ENCODE measurements at regions not wholly inside any gene's neighbourhood (a gene's known extent, or its start where the extent isn't known, plus 50 kb on each side); places are given as distances from the start of the nearest gene placed in this dataset.
"Not testable (repeated sequence)": the region's sequence is repeated elsewhere in the genome, so short reads cannot be mapped to it uniquely, and the experiment has no call there.

- no peak for DNase-seq (ENCODE audit: low spot score)
These were observed 177.3 kb downstream of the RPS24 start for GRCh38 chr10:78210976-78211375.

- no peak for DNase-seq (ENCODE audit: low spot score)
These were observed 177.9 kb downstream of the RPS24 start for GRCh38 chr10:78211561-78212051.

- no peak for DNase-seq (ENCODE audit: low spot score)
These were observed 178.6 kb downstream of the RPS24 start for GRCh38 chr10:78212060-78212785.

- DNase-seq (ENCODE audit: low spot score), result no peak
These were observed 179.1 kb downstream of the RPS24 start for GRCh38 chr10:78212786-78213175.

GRCh38 chr10:78214955-78215354, 181.3 kb downstream of the RPS24 start:
- no peak for DNase-seq (ENCODE audit: low spot score)

- no peak for DNase-seq (ENCODE audit: low spot score)
These were observed 182.0 kb downstream of the RPS24 start for GRCh38 chr10:78215645-78216044.

- DNase-seq (ENCODE audit: low spot score), result no peak
These were observed 183.7 kb downstream of the RPS24 start for GRCh38 chr10:78217336-78217735.

GRCh38 chr10:78218798-78219490, 185.3 kb downstream of the RPS24 start:
- DNase-seq (ENCODE audit: low spot score), result no peak

GRCh38 chr10:78219568-78219967, 185.9 kb downstream of the RPS24 start:
- DNase-seq (ENCODE audit: low spot score), result not testable (repeated sequence)

- no peak for DNase-seq (ENCODE audit: low spot score)
These were observed 187.1 kb downstream of the RPS24 start for GRCh38 chr10:78220781-78221180.

GRCh38 chr10:78222096-78222790, 188.6 kb downstream of the RPS24 start:
- DNase-seq (ENCODE audit: low spot score), result no peak

- no peak for DNase-seq (ENCODE audit: low spot score)
These were observed 189.4 kb downstream of the RPS24 start for GRCh38 chr10:78223088-78223487.

- no peak for DNase-seq (ENCODE audit: low spot score)
These were observed 190.9 kb downstream of the RPS24 start for GRCh38 chr10:78224602-78225001.

- no peak for DNase-seq (ENCODE audit: low spot score)
These were observed 191.9 kb downstream of the RPS24 start for GRCh38 chr10:78225594-78225993.

GRCh38 chr10:78229489-78229888, 195.8 kb downstream of the RPS24 start:
- DNase-seq (ENCODE audit: low spot score), result no peak

GRCh38 chr10:78229950-78230675, 196.4 kb downstream of the RPS24 start:
- no peak for DNase-seq (ENCODE audit: low spot score)

- no peak for DNase-seq (ENCODE audit: low spot score)
These were observed 197.7 kb downstream of the RPS24 start for GRCh38 chr10:78231327-78231726.

- DNase-seq (ENCODE audit: low spot score), result no peak
These were observed 198.3 kb downstream of the RPS24 start for GRCh38 chr10:78231939-78232338.

- DNase-seq (ENCODE audit: low spot score), result no peak
These were observed 202.9 kb downstream of the RPS24 start for GRCh38 chr10:78236416-78237015.

- DNase-seq (ENCODE audit: low spot score), result not testable (repeated sequence)
These were observed 204.3 kb downstream of the RPS24 start for GRCh38 chr10:78237951-78238350.

GRCh38 chr10:78247266-78247665, 213.6 kb downstream of the RPS24 start:
- DNase-seq (ENCODE audit: low spot score), result no peak

- DNase-seq (ENCODE audit: low spot score), result no peak
These were observed 214.2 kb downstream of the RPS24 start for GRCh38 chr10:78247821-78248220.
